ENCODE measurements at regions not wholly inside any gene's neighbourhood (a gene's known extent, or its start where the extent isn't known, plus 50 kb on each side); places are given as distances from the start of the nearest gene placed in this dataset.
"Not testable (repeated sequence)": the region's sequence is repeated elsewhere in the genome, so short reads cannot be mapped to it uniquely, and the experiment has no call there.

DNA sequence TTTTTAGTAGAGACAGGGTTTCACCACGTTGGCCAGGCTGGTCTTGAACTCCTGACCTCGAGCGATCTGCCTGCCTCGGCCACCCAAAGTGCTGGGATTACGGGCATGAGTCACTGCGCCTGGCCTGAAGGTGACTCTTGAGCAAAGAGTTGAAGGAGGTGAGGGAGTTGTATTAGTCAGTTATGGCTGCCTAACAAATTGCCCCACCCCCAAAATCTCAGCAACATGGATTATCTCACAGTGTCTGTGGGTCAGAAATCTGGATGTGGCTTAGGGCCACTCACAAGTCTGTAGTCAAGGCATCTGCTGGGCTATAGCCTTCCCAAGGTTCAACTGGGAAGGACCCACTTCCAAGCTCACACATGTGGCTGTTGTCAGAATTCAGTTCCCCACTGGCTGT is 52.8 kb upstream of the ADGRE5 start:
- DNase-seq (ENCODE audit: low read depth): no peak

DNA sequence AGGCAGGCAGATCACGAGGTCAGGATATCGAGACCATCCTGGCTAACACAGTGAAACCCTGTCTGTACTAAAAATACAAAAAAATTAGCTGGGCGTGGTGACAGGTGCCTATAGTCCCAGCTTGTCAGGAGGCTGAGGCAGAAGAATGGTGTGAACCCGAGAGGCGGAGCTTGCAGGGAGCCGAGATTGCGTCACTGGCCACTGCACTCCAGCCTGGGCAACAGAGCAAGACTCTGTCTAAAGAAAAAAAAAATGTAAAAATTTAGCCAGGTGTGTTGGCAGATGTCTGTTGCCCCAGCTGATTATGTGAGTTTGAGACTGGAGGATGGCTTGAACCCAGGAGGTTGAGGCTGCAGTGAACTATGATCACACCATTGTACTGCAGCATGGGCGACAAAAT is 54.2 kb upstream of the ADGRE5 start:
- DNase-seq (ENCODE audit: low read depth): not testable (repeated sequence)

DNA sequence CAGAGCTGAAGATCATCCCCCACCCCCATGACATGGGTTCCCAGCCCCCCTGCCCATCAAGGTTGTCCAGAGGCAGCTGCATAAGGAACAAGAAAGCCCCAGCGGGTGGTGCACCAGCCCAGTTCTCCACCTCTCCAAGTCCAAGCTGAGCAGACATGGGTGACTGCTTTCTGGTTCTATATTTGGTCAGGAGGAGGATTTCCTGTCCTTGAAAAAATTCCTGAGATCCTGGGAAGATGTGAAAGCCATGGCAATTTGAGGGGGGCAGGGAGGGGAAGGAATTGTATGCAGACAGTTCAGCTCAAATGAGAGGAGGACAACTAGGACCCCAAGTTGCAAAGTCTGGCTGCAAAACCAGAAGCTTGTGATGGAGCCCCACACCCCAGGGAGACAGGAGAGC is 55.4 kb upstream of the ADGRE5 start:
- DNase-seq (ENCODE audit: low read depth): no peak

DNA sequence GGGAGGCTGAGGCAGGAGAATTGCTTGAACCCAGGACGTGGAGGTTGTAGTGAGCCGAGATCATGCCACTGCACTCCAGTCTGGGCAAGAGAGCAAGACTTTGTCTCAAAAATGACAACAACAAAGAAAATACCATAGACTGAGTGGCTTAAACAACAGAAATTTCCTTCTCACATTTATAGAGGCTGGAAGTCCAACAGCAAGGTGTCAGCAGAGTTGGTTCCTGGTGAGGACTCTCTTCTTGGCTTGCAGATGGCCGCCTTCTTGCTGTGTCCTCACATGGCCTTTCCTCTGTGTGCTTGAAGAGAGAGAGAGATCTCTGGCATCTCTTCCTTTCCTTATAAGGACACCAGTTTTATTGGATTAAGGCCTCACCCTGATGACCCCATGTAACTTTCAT is 56.1 kb upstream of the ADGRE5 start:
- no peak for DNase-seq (ENCODE audit: low read depth)

DNA sequence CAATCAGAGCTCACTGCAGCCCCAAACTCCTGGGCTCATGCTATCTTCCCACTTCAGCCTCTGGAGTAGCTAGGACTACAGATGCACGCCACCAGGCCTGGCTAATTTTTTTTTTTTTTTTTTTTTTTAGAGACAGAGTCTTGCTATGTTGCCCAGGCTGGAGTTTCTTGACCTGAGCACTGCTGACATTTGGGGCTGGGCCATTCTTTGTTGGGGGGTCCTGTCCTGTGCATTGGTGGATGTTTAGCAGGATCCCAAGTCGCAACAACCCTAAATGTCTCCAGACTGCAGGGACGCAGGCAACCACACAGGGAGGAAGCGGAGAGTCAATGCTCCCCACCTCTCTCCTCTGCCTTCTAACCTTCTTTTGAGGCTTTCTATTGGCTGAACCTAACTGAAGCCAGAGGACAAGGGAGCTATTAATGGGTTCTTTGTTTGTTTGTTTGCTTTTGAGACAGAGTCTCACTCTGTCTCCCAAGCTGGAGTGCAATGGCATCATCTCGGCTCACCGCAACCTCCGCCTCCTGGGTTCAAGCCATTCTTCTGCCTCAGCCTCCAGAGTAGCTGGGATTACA is 58.3 kb upstream of the ADGRE5 start:
- no peak for DNase-seq (ENCODE audit: low read depth)

DNA sequence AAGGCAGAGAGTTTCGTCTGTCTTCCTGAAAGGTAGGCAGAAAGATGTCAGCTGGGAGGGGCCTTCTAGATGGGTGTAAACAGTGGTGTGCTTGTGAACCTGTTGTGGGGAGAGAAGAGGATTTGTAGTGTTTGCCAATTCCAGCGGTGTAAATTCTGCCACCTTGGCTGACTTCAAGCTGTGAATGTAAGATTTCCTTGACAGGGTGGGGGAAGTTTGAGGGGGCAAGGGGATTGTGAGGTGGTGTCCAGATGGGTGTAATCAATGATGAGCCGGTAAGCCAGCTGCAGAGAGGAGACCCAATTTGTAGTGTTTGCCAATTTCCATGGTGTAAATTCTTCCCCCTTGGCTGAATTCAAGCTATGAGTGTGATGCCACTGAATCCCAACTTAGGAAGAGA is 61.0 kb upstream of the ADGRE5 start:
- DNase-seq (ENCODE audit: low read depth): no peak

DNA sequence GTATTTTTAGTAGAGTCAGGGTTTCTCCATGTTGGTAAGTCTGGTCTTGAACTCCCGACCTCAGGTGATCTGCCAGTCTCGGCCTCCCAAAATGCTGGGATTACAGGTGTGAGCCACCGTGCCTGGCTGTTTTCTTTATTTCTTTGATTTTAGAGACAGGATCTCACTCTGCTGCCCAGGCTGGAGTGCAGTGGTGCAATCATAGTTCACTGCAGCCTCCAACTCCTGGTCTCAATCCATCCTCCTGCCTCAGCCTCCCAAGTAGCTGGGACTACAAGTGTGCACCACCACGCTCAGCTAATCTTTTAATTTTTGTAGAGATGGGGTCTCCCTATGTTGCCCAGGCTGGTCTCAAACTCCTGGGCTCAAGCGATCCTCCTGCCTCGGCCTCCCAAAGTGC is 61.5 kb upstream of the ADGRE5 start:
- DNase-seq (ENCODE audit: low read depth): not testable (repeated sequence)

DNA sequence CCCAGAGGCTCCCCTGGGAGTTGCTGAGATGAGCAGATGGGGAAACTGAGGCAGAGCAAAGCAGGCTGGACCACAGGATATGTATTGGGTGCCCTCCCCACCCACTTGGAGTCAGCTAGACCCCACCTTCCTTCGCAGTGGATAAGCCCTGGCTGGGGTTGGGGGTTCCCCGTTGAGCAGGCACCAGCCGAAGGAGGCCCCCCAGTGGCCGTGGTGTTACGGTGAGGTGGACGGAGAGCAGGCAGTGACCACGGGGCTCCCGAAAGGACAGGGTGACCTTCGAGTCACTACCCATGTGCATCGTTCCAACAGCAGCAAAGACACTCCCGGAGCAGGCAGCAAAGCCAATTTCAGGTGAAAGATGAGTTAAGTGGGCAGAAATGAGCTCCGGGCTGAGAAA is 62.4 kb upstream of the ADGRE5 start:
- no peak for DNase-seq (ENCODE audit: low read depth)

DNA sequence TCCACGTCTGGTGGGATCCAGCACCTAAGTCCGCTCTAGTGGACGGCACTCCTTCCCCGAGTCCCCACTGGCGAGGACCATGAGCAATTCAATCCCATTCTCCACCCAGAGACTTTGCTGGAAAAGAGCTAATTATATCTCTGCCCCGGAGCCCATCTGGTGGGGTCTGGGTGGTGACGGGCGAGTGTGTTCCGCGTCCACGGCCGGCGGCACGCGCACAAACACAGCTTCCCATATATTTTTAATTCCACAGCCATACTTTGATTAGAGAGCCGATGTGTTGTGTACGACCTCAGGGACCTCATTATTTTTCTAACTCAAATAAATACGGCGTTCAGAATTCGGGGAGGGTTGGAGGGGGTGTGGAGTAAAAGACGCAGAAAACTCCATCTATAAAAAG is 64.1 kb upstream of the ADGRE5 start:
- no peak for DNase-seq (ENCODE audit: low read depth)

DNA sequence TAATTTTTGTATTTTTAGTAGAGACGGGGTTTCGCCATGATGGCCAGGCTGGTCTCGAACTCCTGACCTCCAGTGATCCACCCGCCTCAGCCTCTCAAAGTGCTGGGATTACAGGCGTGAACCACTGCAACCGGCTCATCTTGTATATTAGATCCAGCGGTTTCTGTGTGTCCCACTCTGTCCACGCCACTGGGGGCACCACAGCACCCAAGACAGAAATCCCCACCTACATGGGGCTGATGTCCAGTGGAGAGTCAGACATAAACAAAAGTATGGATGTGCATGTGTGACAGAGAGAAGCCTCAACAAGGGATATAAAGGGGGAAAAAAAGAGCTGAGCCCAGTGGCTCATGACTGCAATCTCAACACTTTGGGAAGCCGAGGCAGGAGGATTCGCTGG is 65.8 kb upstream of the ADGRE5 start:
- DNase-seq (ENCODE audit: low read depth): no peak

DNA sequence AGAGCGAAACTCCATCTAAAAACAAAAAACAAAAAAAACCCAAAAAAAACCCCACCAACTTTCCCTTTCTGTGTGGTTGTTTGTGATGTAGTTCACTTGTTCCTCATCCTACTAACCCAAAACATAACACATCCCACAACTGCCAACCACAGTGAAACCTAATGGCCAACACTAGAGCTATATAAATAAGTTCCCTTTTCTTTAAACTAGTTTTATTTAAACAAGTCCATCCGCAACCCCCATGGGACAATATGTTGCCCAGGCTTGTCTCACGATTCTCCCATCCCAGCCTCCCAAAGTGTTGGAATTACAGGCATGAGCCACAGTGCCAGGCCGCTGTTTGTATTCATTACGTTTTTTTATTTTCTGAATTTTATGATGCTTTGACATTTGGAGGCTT is 71.2 kb upstream of the ADGRE5 start:
- DNase-seq (ENCODE audit: low read depth): no peak

DNA sequence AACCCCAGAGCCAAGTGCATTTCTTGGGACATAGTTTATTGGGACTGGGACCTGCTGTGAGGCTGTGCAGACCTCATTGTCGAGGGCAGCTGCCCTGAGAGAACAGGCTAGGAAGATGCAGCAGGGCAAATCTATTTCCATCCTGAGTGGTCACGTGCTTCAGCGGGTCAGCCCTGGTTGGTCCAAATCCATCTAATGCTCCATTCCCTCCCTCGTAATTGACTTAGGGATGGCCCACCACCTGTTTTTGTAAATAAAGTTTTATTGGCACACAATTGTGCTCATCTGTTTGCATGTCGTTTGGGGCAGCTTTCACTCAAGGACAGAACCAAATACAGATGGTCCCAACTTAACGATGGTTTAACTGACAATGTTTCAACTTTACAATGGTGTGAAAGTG is 75.5 kb upstream of the ADGRE5 start:
- no peak for DNase-seq (ENCODE audit: low read depth)

DNA sequence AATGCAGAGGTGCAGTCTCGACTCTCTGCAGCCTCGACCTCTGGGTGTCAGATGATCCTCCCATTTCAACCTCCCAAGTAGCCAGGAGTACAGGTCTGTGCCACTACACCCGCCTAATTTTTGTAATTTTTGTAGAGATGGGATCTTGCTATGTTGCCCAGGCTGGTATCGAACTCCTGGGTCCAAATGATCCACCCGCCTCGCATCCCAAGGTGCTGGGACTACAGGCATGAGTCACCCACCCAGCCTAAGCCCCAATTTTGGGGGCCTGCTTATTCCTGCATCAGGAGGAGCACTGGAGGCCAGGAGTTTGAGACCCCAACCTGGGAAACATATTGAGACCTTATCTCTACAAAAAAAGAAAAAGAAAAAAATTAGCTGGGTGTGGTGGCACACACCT is 80.1 kb upstream of the ADGRE5 start:
- no peak for DNase-seq (ENCODE audit: low read depth)

DNA sequence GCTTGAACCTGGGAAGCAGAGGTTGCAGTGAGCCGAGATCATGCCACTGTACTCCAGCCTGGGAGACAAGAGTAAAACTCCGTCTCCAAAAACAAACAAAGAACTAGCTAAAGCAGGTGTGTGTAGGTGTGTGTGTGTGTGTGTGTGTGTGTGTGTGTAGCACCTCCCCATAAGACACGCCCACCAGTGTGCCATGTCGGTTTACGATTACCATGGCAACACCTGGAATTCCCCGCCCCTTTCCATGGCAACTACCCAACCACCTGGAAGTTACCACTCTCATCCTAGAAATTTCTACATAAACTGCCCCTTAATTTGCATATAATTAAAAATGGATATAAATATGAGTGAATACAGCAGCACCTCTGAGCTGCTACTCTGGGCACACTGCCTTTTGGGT is 80.9 kb upstream of the ADGRE5 start:
- DNase-seq (ENCODE audit: low read depth): no peak

DNA sequence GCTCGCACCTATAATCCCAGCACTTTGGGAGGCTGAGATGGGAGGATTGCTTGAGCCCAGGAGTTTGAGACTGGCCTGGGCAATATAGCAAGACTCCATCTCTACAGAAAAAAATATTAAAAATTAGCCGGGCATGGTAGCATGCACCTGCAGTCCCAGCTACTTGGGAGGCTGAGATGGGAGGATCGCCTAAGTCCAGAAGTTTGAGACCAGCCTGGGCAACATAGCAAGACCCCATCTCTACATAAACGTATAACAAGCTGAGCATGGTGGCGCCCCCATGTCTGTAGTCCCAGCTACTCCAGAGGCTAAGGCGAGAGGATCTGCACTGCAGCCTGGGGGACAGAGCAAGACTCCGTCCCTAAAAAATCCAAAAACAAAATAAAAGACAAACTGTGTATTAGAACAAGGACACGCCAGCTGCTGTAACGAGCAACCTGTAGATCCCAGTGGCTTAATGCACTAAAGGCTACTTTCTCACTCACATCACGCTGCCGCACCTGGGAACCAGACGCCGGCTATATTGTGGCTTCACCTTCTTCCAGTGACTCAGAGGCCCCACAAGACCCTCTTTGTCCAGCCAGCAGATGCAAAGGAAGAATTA is 81.9 kb upstream of the ADGRE5 start:
- DNase-seq (ENCODE audit: low read depth): not testable (repeated sequence)

DNA sequence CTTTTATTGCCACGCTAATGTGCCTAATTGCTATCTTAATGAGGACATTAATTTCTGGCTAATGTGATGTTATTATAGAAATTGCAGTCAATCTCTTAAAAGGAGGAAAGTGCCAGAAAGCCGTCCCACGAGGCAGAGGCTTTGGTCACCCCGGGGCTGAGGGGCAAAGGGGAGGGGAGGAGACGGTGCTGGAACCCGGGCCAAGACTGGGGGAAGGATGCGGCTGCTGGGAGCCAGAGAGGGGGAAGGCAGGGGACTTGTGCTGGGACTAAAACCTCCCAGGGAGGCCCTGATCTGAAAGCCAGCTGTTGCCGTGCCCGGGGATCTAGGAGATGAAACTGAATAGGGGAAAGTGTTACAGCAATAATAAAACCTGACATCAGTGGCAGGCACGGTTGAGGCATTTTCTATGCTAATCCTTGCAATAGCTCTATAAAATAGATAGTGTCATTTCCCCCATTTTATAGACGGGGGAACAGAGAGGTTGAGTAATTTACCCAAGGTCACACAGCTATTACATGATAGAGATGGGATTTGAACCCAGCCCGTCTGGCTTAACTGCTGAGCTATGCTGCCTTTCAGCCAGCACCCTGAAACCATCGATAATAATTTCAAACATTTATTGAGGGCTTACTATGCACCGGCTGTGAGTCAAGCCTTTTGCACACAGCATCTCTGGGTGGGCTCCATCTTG is 83.2 kb upstream of the ADGRE5 start:
- not testable (repeated sequence) for DNase-seq (ENCODE audit: low read depth)

DNA sequence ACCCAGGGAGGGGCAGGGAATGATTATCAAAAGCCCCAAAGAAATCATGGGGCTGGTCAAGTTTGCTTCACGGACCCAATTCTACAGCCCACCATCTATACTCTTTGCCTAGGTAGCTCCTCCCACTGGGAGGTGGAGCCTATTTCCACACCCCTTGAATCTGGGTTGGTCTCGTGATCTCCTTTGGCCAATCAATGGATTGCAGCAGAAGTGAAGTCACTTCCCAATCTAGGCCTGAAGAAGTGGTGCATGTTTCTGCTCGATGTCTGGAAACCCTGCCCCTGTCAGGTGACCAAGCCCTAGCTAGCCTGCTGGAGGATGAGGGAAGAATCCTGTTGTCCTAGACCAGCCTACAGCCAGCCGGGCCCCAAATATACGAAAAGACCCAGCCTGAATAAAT is 86.3 kb upstream of the ADGRE5 start:
- not testable (repeated sequence) for DNase-seq (ENCODE audit: low read depth)

DNA sequence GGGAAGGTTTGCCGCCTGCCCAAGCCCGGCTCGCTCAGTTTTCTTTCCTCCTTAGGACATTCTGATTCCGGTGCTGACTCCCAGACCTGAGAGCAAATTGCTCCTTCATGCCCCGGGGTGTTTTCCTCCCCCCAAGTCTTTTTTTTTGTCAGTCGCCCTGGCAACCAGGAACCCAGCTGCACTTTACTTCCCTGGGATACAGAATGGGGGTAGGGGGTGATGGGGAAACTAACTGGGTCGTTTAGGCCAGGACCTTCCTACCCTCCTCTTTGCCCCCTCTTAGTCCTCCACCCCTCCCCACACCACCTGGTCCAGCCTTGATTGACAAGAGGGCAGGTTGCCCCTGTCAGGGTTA is 87.5 kb upstream of the ADGRE5 start:
- not testable (repeated sequence) for DNase-seq (ENCODE audit: low read depth)

DNA sequence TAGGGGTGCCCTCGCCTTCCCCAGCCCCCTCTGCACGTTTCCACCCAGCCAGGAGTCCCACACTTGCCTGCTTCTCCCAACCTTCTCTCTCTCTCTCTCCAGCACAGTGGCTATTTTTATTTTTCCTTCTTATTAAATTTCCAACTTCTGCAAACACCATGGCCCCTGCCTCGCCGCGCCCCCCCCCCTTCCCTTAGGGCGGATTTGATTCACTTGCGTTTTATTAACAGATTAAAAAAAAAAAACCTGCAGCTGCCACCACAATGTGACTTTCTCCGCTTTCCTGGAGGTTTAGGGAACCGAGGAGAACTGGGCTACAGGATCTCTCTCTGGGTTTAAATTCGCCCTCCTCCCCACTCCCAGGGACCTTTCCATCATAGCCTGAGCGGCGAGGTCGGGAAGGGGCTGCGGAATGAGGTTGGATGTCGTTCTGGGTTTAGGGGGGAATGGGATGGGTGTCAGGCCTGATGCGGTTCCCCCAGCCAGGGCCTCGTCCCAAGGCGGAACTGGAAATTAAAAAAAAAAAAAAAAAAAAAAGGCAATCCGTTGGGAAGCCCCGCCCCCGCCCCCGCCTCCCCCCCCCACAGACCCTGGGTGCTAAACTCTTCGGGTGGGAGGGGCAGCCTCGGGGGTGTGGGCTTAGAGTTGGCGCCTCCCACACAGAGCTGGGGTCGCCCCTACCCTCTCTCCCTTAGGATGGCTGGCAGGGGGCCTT is 87.3 kb upstream of the ADGRL1 start:
- DNase-seq (ENCODE audit: low read depth): not testable (repeated sequence)

DNA sequence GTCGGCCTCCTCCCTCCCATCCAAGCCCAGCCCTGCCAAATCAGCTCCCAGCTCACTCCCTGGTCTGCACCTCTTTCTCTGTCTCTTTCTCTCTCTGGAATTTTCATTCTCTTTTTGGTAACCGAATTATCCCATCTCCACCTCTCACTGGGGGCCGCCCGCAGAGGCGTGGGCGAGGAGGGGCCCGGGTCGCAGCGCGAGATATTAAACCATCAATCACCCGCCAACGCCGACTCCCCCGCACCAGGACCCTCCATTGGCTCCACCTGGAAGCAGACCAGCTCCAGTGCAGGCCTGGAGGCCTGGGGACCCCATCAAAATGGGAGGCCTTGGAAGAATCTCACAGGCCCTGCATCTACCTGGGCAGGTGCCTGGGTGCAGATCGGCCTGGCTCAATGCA is 83.8 kb upstream of the ADGRL1 start:
- not testable (repeated sequence) for DNase-seq (ENCODE audit: low read depth)

DNA sequence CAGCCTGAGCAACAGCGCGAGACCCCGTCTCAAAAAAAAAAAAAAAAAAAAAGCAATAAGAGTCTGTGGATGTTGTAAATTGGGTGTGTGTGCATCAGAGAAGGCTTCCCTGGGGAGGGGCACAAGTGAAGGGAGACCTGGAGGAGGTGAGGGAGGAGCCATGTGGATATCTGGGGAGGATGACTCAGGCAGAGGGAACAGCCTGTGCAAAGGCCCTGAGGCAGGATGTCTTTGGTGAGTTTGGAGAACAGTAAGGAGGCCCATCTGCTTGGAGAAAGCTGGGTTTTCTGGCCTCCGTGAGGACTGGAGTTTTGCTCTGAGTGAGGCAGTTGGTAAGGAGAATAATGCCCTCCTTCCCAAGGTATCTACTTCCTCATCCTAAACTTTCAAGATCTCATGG is 81.9 kb upstream of the ADGRL1 start:
- DNase-seq (ENCODE audit: low read depth): not testable (repeated sequence)

DNA sequence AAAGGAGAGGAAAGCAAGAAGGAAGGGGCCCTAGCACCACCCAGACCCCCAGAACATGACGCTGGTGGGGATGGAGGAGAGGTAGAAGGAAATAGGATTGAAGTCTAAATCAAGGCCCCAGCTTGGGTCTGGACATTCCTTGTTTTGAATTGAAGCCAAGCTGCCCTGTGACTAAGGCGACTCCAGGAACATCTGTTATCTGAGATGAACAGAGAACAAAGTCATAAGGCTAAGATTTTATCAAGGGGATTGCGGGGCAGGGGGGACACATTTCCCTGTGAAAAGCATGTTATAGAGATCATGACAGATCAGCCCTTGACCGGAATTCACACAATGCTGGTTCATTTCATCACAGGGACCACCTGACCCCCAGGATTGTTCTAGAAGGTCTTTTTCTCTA is 80.6 kb upstream of the ADGRL1 start:
- not testable (repeated sequence) for DNase-seq (ENCODE audit: low read depth)

DNA sequence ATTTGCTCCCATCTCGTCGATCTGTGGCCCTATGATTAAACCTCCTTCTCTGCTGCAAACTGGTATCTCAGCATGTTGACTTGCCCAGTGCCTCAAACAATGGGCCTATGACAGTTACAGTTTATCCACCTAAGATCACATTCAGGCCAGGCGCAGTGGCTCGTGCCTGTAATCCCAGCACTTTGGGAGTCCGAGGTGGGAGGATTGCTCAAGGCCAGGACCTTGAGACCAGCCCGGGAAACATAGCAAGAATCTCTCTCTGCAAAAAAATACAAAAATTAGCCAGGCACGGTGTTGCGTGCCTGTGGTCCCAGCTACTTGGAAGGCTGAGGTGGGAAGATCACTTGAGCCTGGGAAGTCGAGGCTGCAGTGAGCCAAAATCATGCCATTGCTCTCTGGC is 79.8 kb upstream of the ADGRL1 start:
- not testable (repeated sequence) for DNase-seq (ENCODE audit: low read depth)
